OCI-LY3 (cell line): ENCODE measurements at regions not wholly inside any gene's neighbourhood (a gene's known extent, or its start where the extent isn't known, plus 50 kb on each side); places are given as distances from the start of the nearest gene placed in this dataset.
"Not testable (repeated sequence)": the region's sequence is repeated elsewhere in the genome, so short reads cannot be mapped to it uniquely, and the experiment has no call there.

Source experiments
- H2AFZ ChIP-seq: fragments of 200-600, 300-600 bp; shearing (Covaris generic); 2 replicates; pipeline ENCODE4 v1.6.0; 2014; ENCODE audit warnings: antibody characterized with exemption, low read depth, low read length
- H3K27ac ChIP-seq: fragments of 200-600, 300-600 bp; sonication (generic); 2 replicates; pipeline ENCODE4 v1.5.1; 2014; ENCODE audit warnings: mild to moderate bottlenecking, low read length, moderate library complexity, mixed read lengths
- H3K27me3 ChIP-seq: fragments of 200-600, 300-600 bp; sonication (generic); 2 replicates; pipeline ENCODE4 v1.6.1; 2014; ENCODE audit warnings: low read depth, low read length, mixed read lengths
- H3K36me3 ChIP-seq: fragments of 200-600, 300-600 bp; sonication (generic); replicated peaks from 2 replicates; pipeline ENCODE3; 2014; ENCODE audit warnings: low read depth, low read length, mixed read lengths
- H3K4me1 ChIP-seq: fragments of 300-600, 200-600 bp; sonication (generic); 2 replicates; pipeline ENCODE4 v1.6.1; 2014; ENCODE audit warnings: low read length, mixed read lengths
- H3K4me2 ChIP-seq: fragments of 200-600, 300-600 bp; sonication (generic); 2 replicates; pipeline ENCODE4 v1.6.1; 2014; ENCODE audit warnings: low read length, mixed read lengths
- H3K4me3 ChIP-seq: fragments of 300-600, 200-600 bp; sonication (generic); 2 replicates; pipeline ENCODE4 v1.5.1; 2014; ENCODE audit warnings: antibody characterized with exemption, mild to moderate bottlenecking, low read length, moderate library complexity
- H3K79me2 ChIP-seq: fragments of 300-600, 200-600 bp; shearing (Covaris generic); 2 replicates; pipeline ENCODE4 v1.6.1; 2014; ENCODE audit warnings: mild to moderate bottlenecking, low read length, mixed read lengths
- H3K9ac ChIP-seq: fragments of 300-600, 200-600 bp; shearing (Covaris generic); 2 replicates; pipeline ENCODE4 v1.6.0; 2014; ENCODE audit warnings: mild to moderate bottlenecking, low read length, moderate library complexity
- H3K9me3 ChIP-seq: fragments of 200-600, 300-600 bp; shearing (Covaris generic); 2 replicates; pipeline ENCODE4 v1.6.1; 2014; ENCODE audit warnings: low read length, mixed read lengths; ENCODE audit not compliant: insufficient read depth
- H4K20me1 ChIP-seq: fragments of 200-600, 300-600 bp; sonication (generic); 2 replicates; pipeline ENCODE4 v1.6.1; 2016; ENCODE audit warnings: low read length, mixed read lengths; ENCODE audit not compliant: insufficient read depth
- CTCF ChIP-seq: fragments of 200-600, 300-600 bp; sonication (generic); IDR thresholded peaks from 2 replicates; pipeline ENCODE4 v1.5.1; 2014; ENCODE audit warnings: antibody characterized with exemption, low read length, low read depth
- EZH2phosphoT487 ChIP-seq: fragments of 200-600 bp; shearing (Covaris generic); IDR thresholded peaks from 2 replicates; pipeline ENCODE4 v1.6.1; 2018; ENCODE audit warnings: antibody characterized with exemption, mixed run types, low read depth

GRCh38 chr3:124636863-124637296, 93.4 kb upstream of the UMPS start:
- H3K27me3 ChIP-seq: peaks cover 28% of the 10 kb centered on the region
- no peaks in the 10 kb centered on the region for H3K36me3 ChIP-seq
- no peak overlapping the region for H3K27ac ChIP-seq
- no peak overlapping the region for H3K4me2 ChIP-seq
- no peaks in the 10 kb centered on the region for H4K20me1 ChIP-seq
- no peak overlapping the region for H3K9ac ChIP-seq
- peaks cover 8% of the 10 kb centered on the region; the same call in 1 of the 2 replicates for H3K4me1 ChIP-seq
- TF ChIP-seq CTCF (no peak), EZH2phosphoT487 (no peak)
- H2AFZ ChIP-seq: no peak overlapping the region
- no peaks in the 10 kb centered on the region for H3K79me2 ChIP-seq
- no peaks in the 10 kb centered on the region for H3K9me3 ChIP-seq
- no peak overlapping the region for H3K4me3 ChIP-seq

GRCh38 chr3:124639406-124640237, 90.6 kb upstream of the UMPS start:
- Histone ChIP-seq H3K9ac (no peak overlapping the region), H3K36me3 (no peaks in the 10 kb centered on the region), H3K4me1 (peaks cover 8% of the 10 kb centered on the region; the same call in 1 of the 2 replicates), H3K79me2 (no peaks in the 10 kb centered on the region), H3K4me2 (peak overlapping the region; percentile 40), H3K9me3 (no peaks in the 10 kb centered on the region), H2AFZ (no peak overlapping the region), H4K20me1 (no peaks in the 10 kb centered on the region), H3K27me3 (peaks cover 28% of the 10 kb centered on the region), H3K4me3 (0 out of 2 replicates have a peak overlapping the region, but pooled peaks have one; percentile 38), H3K27ac (no peak overlapping the region)
- no peak for TF ChIP-seq CTCF
- TF ChIP-seq EZH2phosphoT487: no peak

GRCh38 chr3:124640635-124641306, 89.5 kb upstream of the UMPS start:
- no peak overlapping the region for H3K9ac ChIP-seq
- peaks cover 6% of the 10 kb centered on the region; the same call in 1 of the 2 replicates for H3K4me1 ChIP-seq
- peaks cover 28% of the 10 kb centered on the region for H3K27me3 ChIP-seq
- no peak overlapping the region for H3K4me2 ChIP-seq
- H3K36me3 ChIP-seq: no peaks in the 10 kb centered on the region
- H3K27ac ChIP-seq: no peak overlapping the region
- no peak overlapping the region for H3K4me3 ChIP-seq
- no peak overlapping the region for H2AFZ ChIP-seq
- H4K20me1 ChIP-seq: no peaks in the 10 kb centered on the region
- no peaks in the 10 kb centered on the region for H3K9me3 ChIP-seq
- TF ChIP-seq CTCF: no peak
- no peak for TF ChIP-seq EZH2phosphoT487
- H3K79me2 ChIP-seq: no peaks in the 10 kb centered on the region

GRCh38 chr3:124643453-124643852, 86.8 kb upstream of the UMPS start:
- no peaks in the 10 kb centered on the region for H4K20me1 ChIP-seq
- H3K9ac ChIP-seq: no peak overlapping the region
- TF ChIP-seq EZH2phosphoT487 (no peak), CTCF (no peak)
- no peaks in the 10 kb centered on the region for H3K36me3 ChIP-seq
- no peak overlapping the region for H3K27ac ChIP-seq
- no peak overlapping the region for H3K4me2 ChIP-seq
- H2AFZ ChIP-seq: no peak overlapping the region
- no peaks in the 10 kb centered on the region for H3K79me2 ChIP-seq
- H3K4me3 ChIP-seq: no peak overlapping the region
- peaks cover 6% of the 10 kb centered on the region; the same call in 1 of the 2 replicates for H3K4me1 ChIP-seq
- no peaks in the 10 kb centered on the region for H3K9me3 ChIP-seq
- H3K27me3 ChIP-seq: peaks cover 33% of the 10 kb centered on the region

GRCh38 chr3:124646186-124646585, 84.1 kb upstream of the UMPS start:
- not testable (repeated sequence) for H3K4me2 ChIP-seq

More at GRCh38 chr3:124646186-124646585, 84.1 kb upstream of the UMPS start:
- H3K9me3 ChIP-seq, H3K79me2 ChIP-seq, H3K4me3 ChIP-seq, H2AFZ ChIP-seq, H3K27ac ChIP-seq, H4K20me1 ChIP-seq, H3K36me3 ChIP-seq, H3K9ac ChIP-seq: not testable (repeated sequence)
- Histone ChIP-seq H3K27me3 (peaks cover 14% of the 10 kb centered on the region), H3K4me1 (peaks cover 11% of the 10 kb centered on the region)
